B cell (primary cell): ENCODE measurements at regions not wholly inside any gene's neighbourhood (a gene's known extent, or its start where the extent isn't known, plus 50 kb on each side); places are given as distances from the start of the nearest gene placed in this dataset.

Experiments
- ATAC-seq: fragments of 200-7000 bp; cut with Tn5 transposase; one replicate; pipeline ENCODE4 v1.10.0; 2021; ENCODE audit warnings: low read depth, mild to moderate bottlenecking, moderate number of reproducible peaks, moderate library complexity
- CTCF ChIA-PET: fragments of 350-600 bp; sonication (Branson Sonifier 250); formaldehyde crosslinking; loops from one replicate; lab custom pipeline; 2021; ENCODE audit warnings: antibody characterized with exemption, inconsistent platforms; lab: Charles Lee
- POLR2A ChIA-PET: fragments of 350-600 bp; sonication (Branson Sonifier 250); formaldehyde crosslinking; loops from one replicate; lab custom pipeline; 2021; ENCODE audit warnings: antibody characterized with exemption; lab: Charles Lee
- DNase-seq: peaks from one replicate; pipeline ENCODE4 v3.0.0; 2013
- H2AFZ ChIP-seq: 2 replicates; pipeline ENCODE4 v1.6.1; 2012; ENCODE audit warnings: mild to moderate bottlenecking, low read depth, low read length; ENCODE audit not compliant: insufficient read depth, poor library complexity, severe bottlenecking
- H3K27ac ChIP-seq, 2 donors: 1 replicate in 1 of 2; 2 replicates in 1 of 2; pipeline ENCODE4 v1.5.1; 2012 to 2013; ENCODE audit warnings: low read length in 2 of 2, mild to moderate bottlenecking in 2 of 2, moderate library complexity in 1 of 2
- H3K27me3 ChIP-seq, 4 experiments: fragments of 200-600 bp in 1 of 4; sonication (generic) in 1 of 4; replicated peaks in 1 of 4; 1 replicate in 2 of 4; 2 replicates in 2 of 4; pipeline versions ENCODE4 v1.6.1 to v1.7.0; 2013 to 2016; ENCODE audit warnings: low read length in 3 of 4, mild to moderate bottlenecking in 2 of 4, mixed read lengths in 1 of 4, moderate library complexity in 1 of 4; ENCODE audit not compliant: insufficient read depth in 4 of 4, control insufficient read depth in 3 of 4; ENCODE audit errors: control extremely low read depth in 1 of 4
- H3K36me3 ChIP-seq, 2 experiments: replicated peaks in 1 of 2; 1 replicate in 1 of 2; 2 replicates in 1 of 2; pipeline versions ENCODE4 v1.6.1 to v1.7.1; 2013; ENCODE audit warnings: low read length in 1 of 2; ENCODE audit not compliant: insufficient read depth in 2 of 2, control insufficient read depth in 1 of 2; ENCODE audit errors: control extremely low read depth in 1 of 2, extremely low read depth in 1 of 2
- H3K4me1 ChIP-seq, 2 donors: fragments of 200-600 bp in 1 of 2; sonication (generic) in 1 of 2; 1 replicate in 1 of 2; 2 replicates in 1 of 2; pipeline versions ENCODE4 v1.5.1 to v1.6.1; 2013 to 2017; ENCODE audit warnings: low read length in 2 of 2; ENCODE audit not compliant: control insufficient read depth in 2 of 2, insufficient read depth in 2 of 2
- H3K4me2 ChIP-seq: replicated peaks from 2 replicates; pipeline ENCODE3; 2012; ENCODE audit warnings: mild to moderate bottlenecking, low read depth, low read length; ENCODE audit not compliant: poor library complexity, severe bottlenecking
- H3K4me3 ChIP-seq, 5 experiments: fragments of 200-600 bp in 1 of 5; sonication (generic) in 1 of 5; 1 replicate in 3 of 5; 2 replicates in 2 of 5; pipeline versions ENCODE4 v1.5.1 to v1.7.0; 2011 to 2016; ENCODE audit warnings: low read length in 4 of 5, mild to moderate bottlenecking in 4 of 5, low read depth in 2 of 5, control low read depth in 1 of 5, moderate library complexity in 1 of 5; ENCODE audit not compliant: insufficient read depth in 1 of 5; ENCODE audit errors: control extremely low read depth in 1 of 5, extremely low read depth in 1 of 5
- H3K79me2 ChIP-seq: fragments of 200-600 bp; sonication (generic); one replicate; pipeline ENCODE4 v1.6.0; 2016; ENCODE audit warnings: low read length; ENCODE audit not compliant: control insufficient read depth, insufficient read depth
- H3K9ac ChIP-seq: fragments of 200-600 bp; sonication (generic); 2 replicates; pipeline ENCODE4 v1.6.1; 2017; ENCODE audit warnings: mild to moderate bottlenecking, low read length, moderate library complexity
- H3K9me3 ChIP-seq, 3 donors: one replicate each; pipeline versions ENCODE4 v1.6.1 to v1.7.1; 2013; ENCODE audit warnings: low read length in 2 of 3; ENCODE audit not compliant: control insufficient read depth in 2 of 3, insufficient read depth in 1 of 3; ENCODE audit errors: control extremely low read depth in 1 of 3
- H4K20me1 ChIP-seq: 2 replicates; pipeline ENCODE4 v1.6.0; 2012; ENCODE audit warnings: mild to moderate bottlenecking, low read length; ENCODE audit not compliant: insufficient read depth, control insufficient read depth, poor library complexity, severe bottlenecking
- H3K27ac Mint-ChIP-seq: one replicate; pipeline ENCODE4 v1.8.0; 2021; ENCODE audit warnings: mixed read lengths
- H3K27me3 Mint-ChIP-seq: one replicate; pipeline ENCODE4 v1.8.0; 2021; ENCODE audit warnings: mixed read lengths
- H3K4me1 Mint-ChIP-seq: one replicate; pipeline ENCODE4 v1.8.0; 2021; ENCODE audit warnings: mixed read lengths
- H3K4me3 Mint-ChIP-seq: one replicate; pipeline ENCODE4 v1.8.0; 2021; ENCODE audit warnings: mixed read lengths
- H3K9me3 Mint-ChIP-seq: one replicate; pipeline ENCODE4 v1.8.0; 2022; ENCODE audit warnings: mixed read lengths; ENCODE audit not compliant: insufficient read depth
- CTCF ChIP-seq: fragments of 200-600 bp; IDR thresholded peaks from one replicate; pipeline ENCODE4 v1.8.0; 2022; ENCODE audit warnings: antibody characterized with exemption, mild to moderate bottlenecking
- EZH2 ChIP-seq: IDR thresholded peaks from 2 replicates; pipeline ENCODE4 v1.6.1; 2012; ENCODE audit warnings: borderline replicate concordance, low read depth, mild to moderate bottlenecking, moderate library complexity, low read length; ENCODE audit not compliant: insufficient read depth, poor library complexity, severe bottlenecking
- WGBS: methylation state at CpG from one replicate; pipeline ENCODE4 v1.1.5; 2013; ENCODE audit warnings: missing lambda C conversion rate; ENCODE audit not compliant: insufficient coverage; 5-methylcytosine and 5-hydroxymethylcytosine counted together
- intact Hi-C: fragments of 100-400 bp; cut with micrococcal nuclease; formaldehyde crosslinking; loops from one replicate; pipeline ENCODE4 v1.10.0; 2022

- Histone ChIP-seq H3K36me3 (no peaks in the 10 kb centered on the region), H3K79me2 (no peaks in the 10 kb centered on the region), H3K4me1 (peaks cover 0 to 3% of the 10 kb centered on the region in 2 donors), H2AFZ (no peak overlapping the region), H3K27ac (no peak overlapping the region), H4K20me1 (no peaks in the 10 kb centered on the region), H3K9me3 (peaks cover 0 to 8% (median 0%) of the 10 kb centered on the region in 3 donors), H3K4me3 (no peak overlapping the region), H3K9ac (no peak overlapping the region), H3K27me3 (peaks cover 0 to 2% (median 0%) of the 10 kb centered on the region in 4 experiments), H3K4me2 (no peak overlapping the region)
- ChIA-PET CTCF (no interaction called here), POLR2A (no interaction called here)
- Mint-ChIP-seq H3K9me3 (no peaks in the 10 kb centered on the region), H3K27me3 (no peaks in the 10 kb centered on the region), H3K4me3 (no peak overlapping the region), H3K4me1 (peaks cover 5% of the 10 kb centered on the region), H3K27ac (no peak overlapping the region)
- intact Hi-C loops, result no loop called here
- TF ChIP-seq EZH2, result no peak
- TF ChIP-seq CTCF, result no peak
- ATAC-seq (no peak), DNase-seq (no peak)
- WGBS, result 79% methylated on average over 10 of the region's 18 CpGs
These were observed 271.5 kb downstream of the SOX9 start for GRCh38 chr17:72392056-72393010.

GRCh38 chr17:72393553-72393952 lies 272.7 kb downstream of the SOX9 start:
- DNase-seq (no peak), ATAC-seq (no peak)
- ChIA-PET CTCF (no interaction called here), POLR2A (no interaction called here)
- H4K20me1 ChIP-seq, result no peaks in the 10 kb centered on the region
- WGBS, result no CpG with 5 or more reads among the region's 2 CpGs
- H3K4me2 ChIP-seq, result no peak overlapping the region
- H3K36me3 ChIP-seq, result no peaks in the 10 kb centered on the region
- no peak overlapping the region for H3K27ac ChIP-seq
- H3K9ac ChIP-seq, result no peak overlapping the region
- H2AFZ ChIP-seq, result no peak overlapping the region
- peaks cover 0 to 3% of the 10 kb centered on the region in 2 donors for H3K4me1 ChIP-seq
- no peaks in the 10 kb centered on the region for H3K79me2 ChIP-seq
- no peak overlapping the region for H3K27ac Mint-ChIP-seq
- H3K27me3 ChIP-seq, result peaks cover 0 to 2% (median 0%) of the 10 kb centered on the region in 4 experiments
- TF ChIP-seq EZH2 (no peak), CTCF (no peak)
- H3K4me3 Mint-ChIP-seq, result no peak overlapping the region
- no peaks in the 10 kb centered on the region for H3K27me3 Mint-ChIP-seq
- intact Hi-C loops, result no loop called here
- H3K4me3 ChIP-seq, result no peak overlapping the region
- no peaks in the 10 kb centered on the region for H3K9me3 Mint-ChIP-seq
- H3K4me1 Mint-ChIP-seq, result peaks cover 5% of the 10 kb centered on the region
- peaks cover 0 to 8% (median 0%) of the 10 kb centered on the region in 3 donors for H3K9me3 ChIP-seq
